Activated CD8-positive, alpha-beta T cell treated with anti-CD3 and anti-CD28 coated beads for 36 hours (primary cell): ENCODE measurements at regions not wholly inside any gene's neighbourhood (a gene's known extent, or its start where the extent isn't known, plus 50 kb on each side); places are given as distances from the start of the nearest gene placed in this dataset.

Source experiments
- ATAC-seq: fragments of 200-7000 bp; cut with Tn5 transposase; one replicate; pipeline ENCODE4 v1.10.0; 2021; ENCODE audit warnings: mild to moderate bottlenecking, moderate library complexity
- CTCF ChIA-PET: fragments of 350-600 bp; sonication (Branson Sonifier 250); formaldehyde crosslinking; loops from one replicate; lab custom pipeline; 2021; ENCODE audit warnings: antibody characterized with exemption; lab: Charles Lee
- POLR2A ChIA-PET: fragments of 350-600 bp; sonication (Branson Sonifier 250); formaldehyde crosslinking; loops from one replicate; lab custom pipeline; 2021; ENCODE audit warnings: antibody characterized with exemption; lab: Charles Lee
- DNase-seq: peaks from one replicate; pipeline ENCODE4 v3.0.0-alpha.2; 2020
- H3K27ac Mint-ChIP-seq: one replicate; pipeline ENCODE4 v1.8.0; 2021; ENCODE audit warnings: mild to moderate bottlenecking, mixed read lengths
- H3K27me3 Mint-ChIP-seq: one replicate; pipeline ENCODE4 v1.8.0; 2021; ENCODE audit warnings: mixed read lengths
- H3K36me3 Mint-ChIP-seq: one replicate; pipeline ENCODE4 v1.8.0; 2021; ENCODE audit warnings: low read depth, mixed read lengths
- H3K4me1 Mint-ChIP-seq: one replicate; pipeline ENCODE4 v1.8.0; 2021; ENCODE audit warnings: low read depth, mixed read lengths
- H3K4me3 Mint-ChIP-seq: one replicate; pipeline ENCODE4 v1.8.0; 2021; ENCODE audit warnings: mild to moderate bottlenecking, moderate library complexity, mixed read lengths
- H3K9me3 Mint-ChIP-seq: one replicate; pipeline ENCODE4 v1.8.0; 2021; ENCODE audit warnings: mixed read lengths
- CTCF ChIP-seq: fragments of 200-600 bp; IDR thresholded peaks from one replicate; pipeline ENCODE4 v1.8.0; 2022; ENCODE audit warnings: antibody characterized with exemption, mild to moderate bottlenecking
- intact Hi-C: fragments of 100-400 bp; cut with micrococcal nuclease; formaldehyde crosslinking; loops from one replicate; pipeline ENCODE4 v1.10.0; 2022

- no peaks in the 10 kb centered on the region for H3K4me1 Mint-ChIP-seq
- no peaks in the 10 kb centered on the region for H3K36me3 Mint-ChIP-seq
- no peak overlapping the region for H3K27ac Mint-ChIP-seq
- intact Hi-C loops: no loop called here
- ATAC-seq (no peak), DNase-seq (no peak)
- TF ChIP-seq CTCF: no peak
- CTCF ChIA-PET: interaction anchor here (0.9 kb wide), 1 partner anchor 26 kb away, joined by 3 read pairs; no protein-coding TSS in a partner anchor
- POLR2A ChIA-PET: no interaction called here
- H3K27me3 Mint-ChIP-seq: no peaks in the 10 kb centered on the region
- H3K4me3 Mint-ChIP-seq: no peak overlapping the region
- H3K9me3 Mint-ChIP-seq: no peaks in the 10 kb centered on the region
Observed at GRCh38 chr15:79541196-79541595, 109.1 kb downstream of the MINAR1 start.

DNA sequence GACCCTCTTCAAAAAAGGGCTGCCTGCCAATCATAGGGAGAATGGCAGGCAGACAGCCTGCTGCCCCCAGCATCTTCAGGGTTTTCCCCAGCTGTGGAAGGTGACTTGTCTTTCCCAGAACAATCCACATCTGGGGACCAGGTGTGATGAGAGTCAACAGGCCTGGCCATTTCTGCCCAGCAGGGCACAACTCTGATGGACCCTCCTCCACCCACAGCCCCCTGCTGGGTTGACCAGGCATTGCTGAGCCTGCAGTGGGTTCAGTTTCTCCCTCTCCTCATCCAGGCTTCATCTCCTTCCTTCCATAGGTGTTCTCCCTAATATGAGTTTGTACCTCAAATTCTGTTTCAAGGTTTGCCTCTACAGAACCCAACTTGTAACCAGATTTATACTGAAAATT is 111.0 kb downstream of the MINAR1 start:
- ChIA-PET POLR2A (interaction anchor here (0.7 kb wide), 1 partner anchor 1681 kb away, joined by 5 read pairs; no protein-coding TSS in a partner anchor), CTCF (no interaction called here)
- Mint-ChIP-seq H3K27me3 (no peaks in the 10 kb centered on the region), H3K36me3 (no peaks in the 10 kb centered on the region), H3K27ac (no peak overlapping the region), H3K4me1 (no peaks in the 10 kb centered on the region), H3K4me3 (no peak overlapping the region), H3K9me3 (no peaks in the 10 kb centered on the region)
- no peak for TF ChIP-seq CTCF
- no peak for ATAC-seq
- DNase-seq: no peak
- intact Hi-C loops: no loop called here

GRCh38 chr15:79549196-79549595 is 117.1 kb downstream of the MINAR1 start:
- ChIA-PET CTCF (no interaction called here), POLR2A (interaction anchor here (0.7 kb wide), 1 partner anchor 313 kb away, joined by 3 read pairs; no protein-coding TSS in a partner anchor)
- H3K36me3 Mint-ChIP-seq: no peaks in the 10 kb centered on the region
- no peak for ATAC-seq
- peaks cover 18% of the 10 kb centered on the region for H3K27me3 Mint-ChIP-seq
- H3K27ac Mint-ChIP-seq: no peak overlapping the region
- H3K9me3 Mint-ChIP-seq: no peaks in the 10 kb centered on the region
- DNase-seq: no peak
- no peak for TF ChIP-seq CTCF
- H3K4me3 Mint-ChIP-seq: no peak overlapping the region
- H3K4me1 Mint-ChIP-seq: no peaks in the 10 kb centered on the region
- intact Hi-C loops: no loop called here

- Mint-ChIP-seq H3K4me3 (no peak overlapping the region), H3K27me3 (peaks cover 26% of the 10 kb centered on the region), H3K4me1 (no peaks in the 10 kb centered on the region), H3K27ac (no peak overlapping the region), H3K9me3 (peaks cover 4% of the 10 kb centered on the region), H3K36me3 (no peaks in the 10 kb centered on the region)
- DNase-seq: no peak
- ChIA-PET CTCF (no interaction called here), POLR2A (no interaction called here)
- intact Hi-C loops: no loop called here
- no peak for ATAC-seq
- no peak for TF ChIP-seq CTCF
Observed at GRCh38 chr15:79560384-79560783, 128.2 kb downstream of the MINAR1 start.

GRCh38 chr15:79561982-79562381 is 129.8 kb downstream of the MINAR1 start:
- no peak for TF ChIP-seq CTCF
- DNase-seq (no peak), ATAC-seq (no peak)
- Mint-ChIP-seq H3K27ac (no peak overlapping the region), H3K27me3 (peaks cover 26% of the 10 kb centered on the region), H3K36me3 (no peaks in the 10 kb centered on the region), H3K4me1 (no peaks in the 10 kb centered on the region), H3K9me3 (peaks cover 4% of the 10 kb centered on the region), H3K4me3 (no peak overlapping the region)
- intact Hi-C loops: no loop called here
- CTCF ChIA-PET: no interaction called here
- POLR2A ChIA-PET: no interaction called here
